Mesothelial cell of epicardium (in vitro differentiated cells): ENCODE measurements at regions not wholly inside any gene's neighbourhood (a gene's known extent, or its start where the extent isn't known, plus 50 kb on each side); places are given as distances from the start of the nearest gene placed in this dataset.

ENCODE experiments used
- DNase-seq, 2 experiments: peaks; one replicate each; pipeline ENCODE4 v3.0.0; 2021; ENCODE audit warnings: low spot score in 2 of 2; ENCODE audit not compliant: unreplicated experiment in 2 of 2
- H3K27ac Mint-ChIP-seq: 2 replicates; pipeline ENCODE4 v1.8.0; 2021; ENCODE audit warnings: mixed read lengths
- H3K27me3 Mint-ChIP-seq: 2 replicates; pipeline ENCODE4 v1.8.0; 2021; ENCODE audit warnings: low read depth, mixed read lengths
- H3K36me3 Mint-ChIP-seq: 2 replicates; pipeline ENCODE4 v1.8.0; 2021; ENCODE audit warnings: mixed read lengths
- H3K4me1 Mint-ChIP-seq: 2 replicates; pipeline ENCODE4 v1.8.0; 2021; ENCODE audit warnings: mixed read lengths
- H3K4me3 Mint-ChIP-seq: 2 replicates; pipeline ENCODE4 v1.8.0; 2021; ENCODE audit warnings: mild to moderate bottlenecking, moderate library complexity, mixed read lengths
- H3K9me3 Mint-ChIP-seq: 2 replicates; pipeline ENCODE4 v1.8.0; 2021; ENCODE audit warnings: mixed read lengths
- TF ChIP-seq, protein P1 (sequence below): fragments of 200-600 bp; sonication (generic); IDR thresholded peaks from one replicate; pipeline ENCODE4 v1.5.0; 2021; ENCODE audit warnings: antibody characterized with exemption; ENCODE audit not compliant: unreplicated experiment

- DNase-seq = no peak
- Mint-ChIP-seq H3K9me3 (peaks cover 15% of the 10 kb centered on the region), H3K27me3 (no peaks in the 10 kb centered on the region), H3K4me3 (no peak overlapping the region), H3K36me3 (no peaks in the 10 kb centered on the region), H3K27ac (no peak overlapping the region), H3K4me1 (peaks cover 31% of the 10 kb centered on the region)
- TF ChIP-seq, protein P1, sequence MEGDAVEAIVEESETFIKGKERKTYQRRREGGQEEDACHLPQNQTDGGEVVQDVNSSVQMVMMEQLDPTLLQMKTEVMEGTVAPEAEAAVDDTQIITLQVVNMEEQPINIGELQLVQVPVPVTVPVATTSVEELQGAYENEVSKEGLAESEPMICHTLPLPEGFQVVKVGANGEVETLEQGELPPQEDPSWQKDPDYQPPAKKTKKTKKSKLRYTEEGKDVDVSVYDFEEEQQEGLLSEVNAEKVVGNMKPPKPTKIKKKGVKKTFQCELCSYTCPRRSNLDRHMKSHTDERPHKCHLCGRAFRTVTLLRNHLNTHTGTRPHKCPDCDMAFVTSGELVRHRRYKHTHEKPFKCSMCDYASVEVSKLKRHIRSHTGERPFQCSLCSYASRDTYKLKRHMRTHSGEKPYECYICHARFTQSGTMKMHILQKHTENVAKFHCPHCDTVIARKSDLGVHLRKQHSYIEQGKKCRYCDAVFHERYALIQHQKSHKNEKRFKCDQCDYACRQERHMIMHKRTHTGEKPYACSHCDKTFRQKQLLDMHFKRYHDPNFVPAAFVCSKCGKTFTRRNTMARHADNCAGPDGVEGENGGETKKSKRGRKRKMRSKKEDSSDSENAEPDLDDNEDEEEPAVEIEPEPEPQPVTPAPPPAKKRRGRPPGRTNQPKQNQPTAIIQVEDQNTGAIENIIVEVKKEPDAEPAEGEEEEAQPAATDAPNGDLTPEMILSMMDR = no peak
These were observed 109.0 kb upstream of the ARSJ start for GRCh38 chr4:114088481-114088880.

GRCh38 chr4:114091546-114091945, 112.1 kb upstream of the ARSJ start:
- Mint-ChIP-seq H3K9me3 (peaks cover 15% of the 10 kb centered on the region), H3K4me1 (peaks cover 23% of the 10 kb centered on the region), H3K27ac (peak overlapping the region; percentile 26), H3K36me3 (no peaks in the 10 kb centered on the region), H3K27me3 (no peaks in the 10 kb centered on the region), H3K4me3 (no peak overlapping the region)
- DNase-seq = no peak
- TF ChIP-seq, protein P1 = no peak

- Mint-ChIP-seq H3K4me1 (peaks cover 12% of the 10 kb centered on the region), H3K27ac (no peak overlapping the region), H3K4me3 (no peak overlapping the region), H3K36me3 (no peaks in the 10 kb centered on the region), H3K27me3 (no peaks in the 10 kb centered on the region), H3K9me3 (peaks cover 15% of the 10 kb centered on the region)
- TF ChIP-seq, protein P1 = no peak
- DNase-seq = no peak
These were observed 113.8 kb upstream of the ARSJ start for GRCh38 chr4:114093221-114093715.

GRCh38 chr4:114100288-114101031, 121.0 kb upstream of the ARSJ start:
- Mint-ChIP-seq H3K27ac (no peak overlapping the region), H3K36me3 (no peaks in the 10 kb centered on the region), H3K4me1 (peaks cover 12% of the 10 kb centered on the region), H3K27me3 (no peaks in the 10 kb centered on the region), H3K9me3 (no peaks in the 10 kb centered on the region), H3K4me3 (no peak overlapping the region)
- TF ChIP-seq, protein P1 = no peak
- DNase-seq = no peak

- TF ChIP-seq, protein P1 = no peak
- H3K4me1 Mint-ChIP-seq = peaks cover 16% of the 10 kb centered on the region
- no peaks in the 10 kb centered on the region for H3K9me3 Mint-ChIP-seq
- H3K4me3 Mint-ChIP-seq = no peak overlapping the region
- H3K36me3 Mint-ChIP-seq = no peaks in the 10 kb centered on the region
- H3K27me3 Mint-ChIP-seq = no peaks in the 10 kb centered on the region
- DNase-seq = no peak
- no peak overlapping the region for H3K27ac Mint-ChIP-seq
These were observed 124.5 kb upstream of the ARSJ start for GRCh38 chr4:114103908-114104307.
